ENCODE measurements at regions not wholly inside any gene's neighbourhood (a gene's known extent, or its start where the extent isn't known, plus 50 kb on each side); places are given as distances from the start of the nearest gene placed in this dataset.

GRCh38 chr7:13442226-13442625 is 547.2 kb downstream of the ETV1 start:
- no peak for DNase-seq (ENCODE audit: low read depth in 2 of 2)

- no peak for DNase-seq (ENCODE audit: low read depth in 2 of 2)
Measured at GRCh38 chr7:13447637-13448036, 541.8 kb downstream of the ETV1 start.

- DNase-seq (ENCODE audit: low read depth in 2 of 2), result no peak
Measured at GRCh38 chr7:13448243-13448642, 541.2 kb downstream of the ETV1 start.

GRCh38 chr7:13449460-13449859 is 540.0 kb downstream of the ETV1 start:
- DNase-seq (ENCODE audit: low read depth in 2 of 2), result no peak

GRCh38 chr7:13454916-13455592 is 534.4 kb downstream of the ETV1 start:
- DNase-seq (ENCODE audit: low read depth in 2 of 2), result no peak

- DNase-seq (ENCODE audit: low read depth in 2 of 2), result no peak
Measured at GRCh38 chr7:13457790-13458189, 531.7 kb downstream of the ETV1 start.

- no peak for DNase-seq (ENCODE audit: low read depth in 2 of 2)
Measured at GRCh38 chr7:13466874-13467547, 522.5 kb downstream of the ETV1 start.

- no peak for DNase-seq (ENCODE audit: low read depth in 2 of 2)
Measured at GRCh38 chr7:13476881-13477444, 512.5 kb downstream of the ETV1 start.

- no peak for DNase-seq (ENCODE audit: low read depth in 2 of 2)
Measured at GRCh38 chr7:13489386-13489785, 500.1 kb downstream of the ETV1 start.

GRCh38 chr7:13496976-13497375 is 492.5 kb downstream of the ETV1 start:
- no peak for DNase-seq (ENCODE audit: low read depth in 2 of 2)

GRCh38 chr7:13508586-13508985 is 480.9 kb downstream of the ETV1 start:
- no peak for DNase-seq (ENCODE audit: low read depth in 2 of 2)

GRCh38 chr7:13518738-13519137 is 470.7 kb downstream of the ETV1 start:
- no peak for DNase-seq (ENCODE audit: low read depth in 2 of 2)

- no peak for DNase-seq (ENCODE audit: low read depth in 2 of 2)
Measured at GRCh38 chr7:13524076-13524475, 465.4 kb downstream of the ETV1 start.

GRCh38 chr7:13532028-13532753 is 457.3 kb downstream of the ETV1 start:
- no peak for DNase-seq (ENCODE audit: low read depth in 2 of 2)

GRCh38 chr7:13538669-13539068 is 450.8 kb downstream of the ETV1 start:
- DNase-seq (ENCODE audit: low read depth in 2 of 2), result no peak

- no peak for DNase-seq (ENCODE audit: low read depth in 2 of 2)
Measured at GRCh38 chr7:13540429-13540828, 449.0 kb downstream of the ETV1 start.

- DNase-seq (ENCODE audit: low read depth in 2 of 2), result no peak
Measured at GRCh38 chr7:13541326-13541725, 448.1 kb downstream of the ETV1 start.

- DNase-seq (ENCODE audit: low read depth in 2 of 2), result no peak
Measured at GRCh38 chr7:13542451-13542850, 447.0 kb downstream of the ETV1 start.

- no peak for DNase-seq (ENCODE audit: low read depth in 2 of 2)
Measured at GRCh38 chr7:13551503-13551902, 438.0 kb downstream of the ETV1 start.

- DNase-seq (ENCODE audit: low read depth in 2 of 2), result no peak
Measured at GRCh38 chr7:13560441-13560840, 429.0 kb downstream of the ETV1 start.

- DNase-seq (ENCODE audit: low read depth in 2 of 2), result no peak
Measured at GRCh38 chr7:13563257-13563656, 426.2 kb downstream of the ETV1 start.

GRCh38 chr7:13563680-13564079 is 425.8 kb downstream of the ETV1 start:
- DNase-seq (ENCODE audit: low read depth in 2 of 2), result no peak

Measured in fibroblast of skin of left biceps (primary cell).